Neuronal stem cell (in vitro differentiated cells): ENCODE measurements at regions not wholly inside any gene's neighbourhood (a gene's known extent, or its start where the extent isn't known, plus 50 kb on each side); places are given as distances from the start of the nearest gene placed in this dataset.

ENCODE experiments used
- DNase-seq: peaks from one replicate; pipeline ENCODE4 v3.0.0-alpha.2; 2013; ENCODE audit warnings: low spot score
- H2AFZ ChIP-seq: one replicate; pipeline ENCODE4 v1.6.1; 2013; ENCODE audit warnings: mild to moderate bottlenecking, low read length, inconsistent platforms
- H2AK5ac ChIP-seq: 2 replicates; pipeline ENCODE4 v1.6.1; 2013; ENCODE audit warnings: low read depth, mild to moderate bottlenecking, inconsistent platforms, low read length, moderate library complexity, mixed read lengths
- H2BK120ac ChIP-seq: 2 replicates; pipeline ENCODE4 v1.6.1; 2013; ENCODE audit warnings: low read depth, mild to moderate bottlenecking, inconsistent platforms, low read length, moderate library complexity, mixed read lengths
- H2BK12ac ChIP-seq: one replicate; pipeline ENCODE4 v1.6.1; 2013; ENCODE audit warnings: low read length, inconsistent platforms
- H2BK15ac ChIP-seq: 2 replicates; pipeline ENCODE4 v1.6.1; 2013; ENCODE audit warnings: mild to moderate bottlenecking, low read length, inconsistent platforms, mixed read lengths
- H2BK5ac ChIP-seq: one replicate; pipeline ENCODE4 v1.6.1; 2013; ENCODE audit warnings: inconsistent platforms, mild to moderate bottlenecking, low read length, moderate library complexity
- H3K14ac ChIP-seq: one replicate; pipeline ENCODE4 v1.6.1; 2013; ENCODE audit warnings: low read length, inconsistent platforms
- H3K18ac ChIP-seq: 2 replicates; pipeline ENCODE4 v1.6.1; 2013; ENCODE audit warnings: low read length, inconsistent platforms
- H3K23ac ChIP-seq: 2 replicates; pipeline ENCODE4 v1.6.1; 2013; ENCODE audit warnings: low read depth, mild to moderate bottlenecking, mixed read lengths, low read length, inconsistent platforms; ENCODE audit not compliant: poor library complexity
- H3K27ac ChIP-seq: replicated peaks from 3 replicates; pipeline ENCODE4 v1.5.1; 2013; ENCODE audit warnings: low read length, inconsistent platforms
- H3K27me3 ChIP-seq, 3 experiments: 2 replicates each; pipeline ENCODE4 v1.6.1; 2013; ENCODE audit warnings: low read length in 3 of 3, mild to moderate bottlenecking in 2 of 3, inconsistent platforms in 1 of 3, low read depth in 1 of 3, mixed read lengths in 1 of 3, moderate library complexity in 1 of 3; ENCODE audit not compliant: control insufficient read depth in 3 of 3, insufficient read depth in 3 of 3
- H3K36me3 ChIP-seq, 2 donors: replicated peaks in 1 of 2; 2 replicates each; pipeline ENCODE4 v1.6.1; 2013; ENCODE audit warnings: low read length in 2 of 2; ENCODE audit not compliant: control insufficient read depth in 2 of 2, insufficient read depth in 2 of 2
- H3K4ac ChIP-seq: 2 replicates; pipeline ENCODE4 v1.6.1; 2013; ENCODE audit warnings: inconsistent platforms, mild to moderate bottlenecking, low read length, moderate library complexity
- H3K4me1 ChIP-seq, 2 donors: 1 replicate in 1 of 2; 2 replicates in 1 of 2; pipeline ENCODE4 v1.6.1; 2013; ENCODE audit warnings: low read length in 2 of 2, low read depth in 1 of 2; ENCODE audit not compliant: control insufficient read depth in 2 of 2, insufficient read depth in 1 of 2
- H3K4me2 ChIP-seq: one replicate; pipeline ENCODE4 v1.6.1; 2013; ENCODE audit warnings: mild to moderate bottlenecking, low read length, inconsistent platforms; ENCODE audit not compliant: insufficient read depth, poor library complexity, severe bottlenecking
- H3K4me3 ChIP-seq, 2 donors: 2 replicates each; pipeline ENCODE4 v1.5.1; 2013; ENCODE audit warnings: low read length in 2 of 2, mild to moderate bottlenecking in 2 of 2, inconsistent platforms in 1 of 2, moderate library complexity in 1 of 2
- H3K79me1 ChIP-seq: one replicate; pipeline ENCODE4 v1.6.1; 2013; ENCODE audit warnings: low read depth, mild to moderate bottlenecking, inconsistent platforms, low read length, moderate library complexity
- H3K9ac ChIP-seq: one replicate; pipeline ENCODE4 v1.6.1; 2013; ENCODE audit warnings: mild to moderate bottlenecking, low read depth, low read length, inconsistent platforms; ENCODE audit not compliant: poor library complexity
- H3K9me3 ChIP-seq, 2 donors: replicated peaks in 1 of 2; 2 replicates each; pipeline versions ENCODE3 to v1.6.1; 2013; ENCODE audit warnings: low read length in 2 of 2, mild to moderate bottlenecking in 2 of 2, inconsistent platforms in 1 of 2, low read depth in 1 of 2, mixed read lengths in 1 of 2, moderate library complexity in 1 of 2; ENCODE audit not compliant: control insufficient read depth in 2 of 2, insufficient read depth in 1 of 2
- H4K8ac ChIP-seq: one replicate; pipeline ENCODE4 v1.6.1; 2013; ENCODE audit warnings: low read depth, mild to moderate bottlenecking, inconsistent platforms, low read length, moderate library complexity
- H4K91ac ChIP-seq: one replicate; pipeline ENCODE4 v1.6.1; 2013; ENCODE audit warnings: low read length, low read depth, mild to moderate bottlenecking, inconsistent platforms; ENCODE audit not compliant: poor library complexity
- WGBS, 2 donors: extraction: QIAGEN DNeasy Blood & Tissue Kit; methylation state at CpG; one replicate each; pipeline ENCODE4 v1.1.7; 2013; ENCODE audit warnings: missing lambda C conversion rate in 2 of 2, mixed read lengths in 1 of 2; ENCODE audit not compliant: insufficient read length in 2 of 2, insufficient replicate concordance in 1 of 2; ENCODE audit errors: extremely low coverage in 2 of 2; 5-methylcytosine and 5-hydroxymethylcytosine counted together

- DNase-seq = no peak
- H3K27me3 ChIP-seq = no peaks in the 10 kb centered on the region
- no peak overlapping the region for H2AK5ac ChIP-seq
- no peak overlapping the region for H3K27ac ChIP-seq
- H4K8ac ChIP-seq = no peak overlapping the region
- H2BK5ac ChIP-seq = no peak overlapping the region
- H3K4ac ChIP-seq = no peak overlapping the region
- H3K4me3 ChIP-seq = no peak overlapping the region
- H4K91ac ChIP-seq = no peak overlapping the region
- no peaks in the 10 kb centered on the region for H3K9me3 ChIP-seq
- H3K14ac ChIP-seq = no peak overlapping the region
- no peaks in the 10 kb centered on the region for H3K4me1 ChIP-seq
- no peak overlapping the region for H2AFZ ChIP-seq
- no peaks in the 10 kb centered on the region for H3K36me3 ChIP-seq
- no peak overlapping the region for H3K9ac ChIP-seq
- no peak overlapping the region for H2BK12ac ChIP-seq
- no peak overlapping the region for H3K18ac ChIP-seq
- no peak overlapping the region for H2BK120ac ChIP-seq
- no peak overlapping the region for H3K4me2 ChIP-seq
- H2BK15ac ChIP-seq = no peak overlapping the region
- H3K23ac ChIP-seq = no peak overlapping the region
- H3K79me1 ChIP-seq = no peaks in the 10 kb centered on the region
Observed at GRCh38 chr9:107123389-107123788, 159.7 kb upstream of the RAD23B start.

- no peak for DNase-seq
- WGBS, 2 donors = no CpG with 5 or more reads among the region's 5 CpGs
Observed at GRCh38 chr9:107127608-107128007, 155.5 kb upstream of the RAD23B start.

DNA sequence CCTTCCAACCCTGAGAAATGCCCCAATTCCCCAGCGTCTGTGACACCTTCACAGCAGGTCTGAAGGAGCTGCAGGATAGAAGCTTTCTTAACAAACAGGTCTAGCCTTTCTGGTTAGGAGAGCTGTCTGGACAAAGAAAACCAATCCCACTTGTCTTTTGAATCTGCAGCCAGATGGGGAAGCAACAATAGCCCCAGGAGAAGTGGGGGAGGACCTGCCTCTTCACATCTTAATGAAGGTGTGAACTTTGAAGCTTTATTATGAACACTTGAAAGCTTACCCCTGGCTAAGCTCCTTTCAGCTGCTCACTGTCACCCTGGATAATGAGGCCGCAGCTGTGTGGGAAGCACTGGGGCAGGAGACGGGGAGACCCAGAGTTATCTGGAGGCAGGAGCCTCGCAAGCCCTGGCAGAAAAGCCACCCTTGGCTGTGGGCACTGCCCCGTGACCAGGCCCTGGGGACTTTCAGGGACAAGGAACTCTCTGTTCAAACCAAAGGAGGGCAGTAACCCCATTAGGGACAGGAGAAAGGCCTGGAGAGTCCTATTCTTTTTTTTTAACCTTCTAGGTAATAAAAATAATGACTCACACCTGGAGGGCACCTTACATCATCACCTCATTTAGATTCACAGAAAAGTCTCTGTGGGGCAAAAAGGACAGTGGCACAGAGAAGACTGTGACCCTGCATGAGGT, 151.8 kb upstream of the RAD23B start:
- H2AK5ac ChIP-seq = peak overlapping the region; percentile 42
- peak overlapping the region; percentile 12 for H3K4me2 ChIP-seq
- no peak overlapping the region for H2BK120ac ChIP-seq
- H3K4me3 ChIP-seq = no peak overlapping the region
- no peaks in the 10 kb centered on the region for H3K9me3 ChIP-seq
- H3K36me3 ChIP-seq = no peaks in the 10 kb centered on the region
- WGBS, 2 donors = no CpG with 5 or more reads among the region's 5 CpGs
- H3K79me1 ChIP-seq = no peaks in the 10 kb centered on the region
- no peak overlapping the region for H4K8ac ChIP-seq
- DNase-seq = peak; percentile 47
- peak overlapping the region; percentile 79 for H2BK5ac ChIP-seq
- peak overlapping the region; percentile 63 for H2BK12ac ChIP-seq
- peak overlapping the region; percentile 25 for H2AFZ ChIP-seq
- H3K14ac ChIP-seq = no peak overlapping the region
- H2BK15ac ChIP-seq = no peak overlapping the region
- no peak overlapping the region for H3K23ac ChIP-seq
- H3K9ac ChIP-seq = no peak overlapping the region
- peaks cover 5 to 10% of the 10 kb centered on the region in 2 donors for H3K4me1 ChIP-seq
- H3K4ac ChIP-seq = no peak overlapping the region
- H3K27ac ChIP-seq = peak overlapping the region; percentile 74
- no peaks in the 10 kb centered on the region for H3K27me3 ChIP-seq
- H4K91ac ChIP-seq = no peak overlapping the region
- peak overlapping the region; percentile 88 for H3K18ac ChIP-seq

More at GRCh38 chr9:107127608-107128007, 155.5 kb upstream of the RAD23B start:
- no peak overlapping the region for H2AK5ac ChIP-seq
- H2BK15ac ChIP-seq = no peak overlapping the region
- H3K36me3 ChIP-seq = no peaks in the 10 kb centered on the region
- no peak overlapping the region for H2AFZ ChIP-seq
- H3K4me2 ChIP-seq = no peak overlapping the region
- H2BK5ac ChIP-seq = no peak overlapping the region
- H3K4me3 ChIP-seq = no peak overlapping the region
- H4K91ac ChIP-seq = no peak overlapping the region
- no peaks in the 10 kb centered on the region for H3K27me3 ChIP-seq
- no peak overlapping the region for H3K9ac ChIP-seq
- no peaks in the 10 kb centered on the region for H3K9me3 ChIP-seq
- no peak overlapping the region for H3K27ac ChIP-seq
- no peak overlapping the region for H3K14ac ChIP-seq
- no peak overlapping the region for H2BK120ac ChIP-seq
- no peak overlapping the region for H3K23ac ChIP-seq
- no peaks in the 10 kb centered on the region for H3K79me1 ChIP-seq
- no peak overlapping the region for H3K4ac ChIP-seq
- H4K8ac ChIP-seq = no peak overlapping the region
- peaks cover 5 to 10% of the 10 kb centered on the region in 2 donors for H3K4me1 ChIP-seq
- H2BK12ac ChIP-seq = no peak overlapping the region
- no peak overlapping the region for H3K18ac ChIP-seq

DNA sequence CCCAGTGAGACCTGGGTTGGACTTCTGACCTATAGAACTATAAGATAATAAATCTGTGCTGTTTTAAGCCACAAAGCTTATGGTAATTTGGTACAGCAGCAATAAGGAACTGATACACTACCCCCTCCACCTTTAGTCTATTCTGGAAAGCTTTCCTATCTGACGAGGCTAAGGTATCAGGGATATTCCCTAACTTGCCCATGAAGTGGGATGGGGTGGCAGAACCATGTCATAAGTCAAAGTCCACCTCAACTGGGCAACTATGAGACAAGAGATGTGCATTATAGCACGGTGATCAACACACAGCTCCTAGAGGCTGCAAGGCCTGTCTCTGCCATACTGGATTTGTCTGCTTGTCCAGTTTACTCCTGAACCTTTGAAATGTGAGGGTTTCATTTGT, 146.8 kb upstream of the RAD23B start:
- H3K4me1 ChIP-seq = peaks cover 0 to 6% of the 10 kb centered on the region in 2 donors
- no peak overlapping the region for H2BK120ac ChIP-seq
- H2AFZ ChIP-seq = no peak overlapping the region
- no peaks in the 10 kb centered on the region for H3K27me3 ChIP-seq
- H4K8ac ChIP-seq = no peak overlapping the region
- no peak overlapping the region for H2AK5ac ChIP-seq
- no peak overlapping the region for H3K4me2 ChIP-seq
- H3K14ac ChIP-seq = no peak overlapping the region
- H3K79me1 ChIP-seq = no peaks in the 10 kb centered on the region
- no peak overlapping the region for H3K18ac ChIP-seq
- no peak overlapping the region for H4K91ac ChIP-seq
- H3K4ac ChIP-seq = no peak overlapping the region
- no peaks in the 10 kb centered on the region for H3K36me3 ChIP-seq
- H3K9me3 ChIP-seq = no peaks in the 10 kb centered on the region
- no peak overlapping the region for H3K27ac ChIP-seq
- no peak overlapping the region for H2BK15ac ChIP-seq
- H3K9ac ChIP-seq = no peak overlapping the region
- WGBS, 2 donors = no CpG with 5 or more reads among the region's 2 CpGs
- no peak overlapping the region for H2BK5ac ChIP-seq
- H3K4me3 ChIP-seq = no peak overlapping the region
- no peak overlapping the region for H2BK12ac ChIP-seq
- no peak overlapping the region for H3K23ac ChIP-seq
- no peak for DNase-seq
